Smooth muscle cell (in vitro differentiated cells): ENCODE measurements at regions not wholly inside any gene's neighbourhood (a gene's known extent, or its start where the extent isn't known, plus 50 kb on each side); places are given as distances from the start of the nearest gene placed in this dataset.

Source experiments
- DNase-seq: peaks from one replicate; lab custom pipeline; 2025; ENCODE audit not compliant: unreplicated experiment; lab: John Stamatoyannopoulos, UW
- H2AFZ ChIP-seq: fragments of 200-600 bp; sonication (generic); 2 replicates; pipeline ENCODE4 v1.6.0; 2016; ENCODE audit warnings: antibody characterized with exemption, low read depth, mild to moderate bottlenecking
- H3F3A ChIP-seq: fragments of 200-600 bp; sonication (generic); 2 replicates; pipeline ENCODE4 v1.6.0; 2017; ENCODE audit warnings: antibody characterized with exemption, low read depth
- H3K27ac ChIP-seq: fragments of 200-600 bp; sonication (generic); 2 replicates; pipeline ENCODE4 v1.5.1; 2016; ENCODE audit warnings: low read depth, mild to moderate bottlenecking
- H3K27me3 ChIP-seq: fragments of 200-600 bp; sonication (generic); 2 replicates; pipeline ENCODE4 v1.6.1; 2016; ENCODE audit warnings: low read depth, mild to moderate bottlenecking
- H3K36me3 ChIP-seq: fragments of 200-600 bp; sonication (generic); 2 replicates; pipeline ENCODE4 v1.5.1; 2016; ENCODE audit warnings: low read depth
- H3K4me1 ChIP-seq: fragments of 200-600 bp; sonication (generic); 2 replicates; pipeline ENCODE4 v1.5.1; 2016; ENCODE audit warnings: low read depth
- H3K4me2 ChIP-seq: fragments of 200-600 bp; sonication (generic); 2 replicates; pipeline ENCODE4 v1.6.0; 2016; ENCODE audit warnings: mild to moderate bottlenecking
- H3K4me3 ChIP-seq: fragments of 200-600 bp; sonication (generic); 2 replicates; pipeline ENCODE4 v1.5.1; 2016; ENCODE audit warnings: mild to moderate bottlenecking
- H3K79me2 ChIP-seq: fragments of 200-600 bp; sonication (generic); 2 replicates; pipeline ENCODE4 v1.6.0; 2016; ENCODE audit warnings: low read depth, mild to moderate bottlenecking
- H3K9ac ChIP-seq: fragments of 200-600 bp; sonication (generic); 2 replicates; pipeline ENCODE4 v1.6.0; 2016; ENCODE audit warnings: low read depth
- H3K9me3 ChIP-seq: fragments of 200-600 bp; sonication (generic); replicated peaks from 2 replicates; pipeline ENCODE4 v1.5.1; 2016; ENCODE audit warnings: low read depth
- H4K20me1 ChIP-seq: fragments of 200-600 bp; sonication (generic); 2 replicates; pipeline ENCODE4 v1.6.0; 2016; ENCODE audit warnings: low read depth
- CTCF ChIP-seq: fragments of 200-600 bp; sonication (generic); IDR thresholded peaks from 2 replicates; pipeline ENCODE4 v1.5.1; 2017; ENCODE audit warnings: borderline replicate concordance, mild to moderate bottlenecking, antibody characterized with exemption; ENCODE audit not compliant: insufficient read depth, poor library complexity, severe bottlenecking
- WGBS: methylation state at CpG from one replicate; pipeline ENCODE4 v1.1.7; 2016; ENCODE audit warnings: low lambda C conversion rate; 5-methylcytosine and 5-hydroxymethylcytosine counted together

- Histone ChIP-seq H3K4me2 (no peak overlapping the region), H3K36me3 (no peaks in the 10 kb centered on the region), H3K4me3 (no peak overlapping the region), H3F3A (no peaks in the 10 kb centered on the region), H3K9ac (no peak overlapping the region), H3K9me3 (no peaks in the 10 kb centered on the region), H3K4me1 (no peaks in the 10 kb centered on the region), H3K79me2 (no peaks in the 10 kb centered on the region), H3K27me3 (no peaks in the 10 kb centered on the region), H4K20me1 (no peaks in the 10 kb centered on the region), H2AFZ (no peak overlapping the region), H3K27ac (no peak overlapping the region)
- no peak for DNase-seq
- no peak for TF ChIP-seq CTCF
- WGBS = 90% methylated on average over 4 of the region's 4 CpGs
Measured at GRCh38 chr1:192925609-192926008, 116.8 kb downstream of the RGS2 start.

GRCh38 chr1:192926736-192927135 lies 117.9 kb downstream of the RGS2 start:
- Histone ChIP-seq H3K4me3 (no peak overlapping the region), H3K4me2 (no peak overlapping the region), H3K27me3 (no peaks in the 10 kb centered on the region), H3K36me3 (no peaks in the 10 kb centered on the region), H3F3A (no peaks in the 10 kb centered on the region), H3K9ac (no peak overlapping the region), H3K4me1 (no peaks in the 10 kb centered on the region), H3K27ac (no peak overlapping the region), H4K20me1 (no peaks in the 10 kb centered on the region), H3K9me3 (no peaks in the 10 kb centered on the region), H3K79me2 (no peaks in the 10 kb centered on the region), H2AFZ (no peak overlapping the region)
- WGBS = 98% methylated on average over 5 of the region's 5 CpGs
- TF ChIP-seq CTCF = no peak
- no peak for DNase-seq

- Histone ChIP-seq H3K4me3 (no peak overlapping the region), H3K9me3 (no peaks in the 10 kb centered on the region), H3K36me3 (no peaks in the 10 kb centered on the region), H2AFZ (no peak overlapping the region), H3K27ac (no peak overlapping the region), H3F3A (no peaks in the 10 kb centered on the region), H3K9ac (no peak overlapping the region), H3K4me2 (no peak overlapping the region), H3K4me1 (no peaks in the 10 kb centered on the region), H3K27me3 (no peaks in the 10 kb centered on the region), H3K79me2 (no peaks in the 10 kb centered on the region), H4K20me1 (no peaks in the 10 kb centered on the region)
- DNase-seq = no peak
- no peak for TF ChIP-seq CTCF
- 96% methylated on average over 1 of the region's 1 CpG for WGBS
Measured at GRCh38 chr1:192927496-192927895, 118.7 kb downstream of the RGS2 start.

GRCh38 chr1:192929597-192929996 lies 120.8 kb downstream of the RGS2 start:
- DNase-seq = no peak
- H3K79me2 ChIP-seq = no peaks in the 10 kb centered on the region
- no peak overlapping the region for H3K27ac ChIP-seq
- no peak overlapping the region for H3K4me3 ChIP-seq
- no peaks in the 10 kb centered on the region for H3K4me1 ChIP-seq
- H3K36me3 ChIP-seq = no peaks in the 10 kb centered on the region
- H3K4me2 ChIP-seq = no peak overlapping the region
- H2AFZ ChIP-seq = no peak overlapping the region
- WGBS = 85% methylated on average over 3 of the region's 3 CpGs
- H3K9ac ChIP-seq = no peak overlapping the region
- no peaks in the 10 kb centered on the region for H4K20me1 ChIP-seq
- no peaks in the 10 kb centered on the region for H3K9me3 ChIP-seq
- TF ChIP-seq CTCF = no peak
- no peaks in the 10 kb centered on the region for H3K27me3 ChIP-seq
- H3F3A ChIP-seq = no peaks in the 10 kb centered on the region
